OCI-LY1 (cell line): ENCODE measurements at regions not wholly inside any gene's neighbourhood (a gene's known extent, or its start where the extent isn't known, plus 50 kb on each side); places are given as distances from the start of the nearest gene placed in this dataset.

Experiments used
- EZH2 ChIP-seq: fragments of 200-600 bp; sonication (generic), shearing (Covaris generic); IDR thresholded peaks from 2 replicates; pipeline ENCODE4 v1.8.0; 2017; ENCODE audit warnings: borderline replicate concordance, mixed run types, mild to moderate bottlenecking, antibody characterized with exemption, low read length, moderate library complexity, mixed read lengths
- TF ChIP-seq, protein P1 (sequence below): fragments of 200-600 bp; sonication (generic), shearing (Covaris generic); IDR thresholded peaks from 2 replicates; pipeline ENCODE4 v1.5.1; 2017; ENCODE audit warnings: mild to moderate bottlenecking, antibody characterized with exemption, low read length, moderate library complexity, mixed read lengths

DNA sequence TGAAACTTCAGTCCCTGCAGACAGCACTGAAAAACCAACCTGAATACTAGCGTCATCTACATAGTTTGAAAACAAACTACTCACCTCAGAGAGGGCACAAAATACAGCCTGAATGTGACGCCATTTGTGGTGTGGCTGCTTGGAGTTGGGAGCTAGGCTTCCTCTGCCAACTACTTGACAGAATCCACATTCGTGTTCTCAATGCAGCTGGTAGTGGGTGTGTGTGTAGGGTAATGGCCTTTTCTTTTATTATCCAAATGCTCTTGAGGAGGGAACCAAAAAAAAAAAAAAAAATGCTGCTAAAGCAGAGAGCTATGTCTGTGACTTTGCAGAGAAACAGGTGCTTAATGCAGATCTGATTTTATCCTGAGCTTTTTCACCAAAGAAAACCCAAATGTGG is 207.8 kb downstream of the OTOR start:
- TF ChIP-seq, protein P1, sequence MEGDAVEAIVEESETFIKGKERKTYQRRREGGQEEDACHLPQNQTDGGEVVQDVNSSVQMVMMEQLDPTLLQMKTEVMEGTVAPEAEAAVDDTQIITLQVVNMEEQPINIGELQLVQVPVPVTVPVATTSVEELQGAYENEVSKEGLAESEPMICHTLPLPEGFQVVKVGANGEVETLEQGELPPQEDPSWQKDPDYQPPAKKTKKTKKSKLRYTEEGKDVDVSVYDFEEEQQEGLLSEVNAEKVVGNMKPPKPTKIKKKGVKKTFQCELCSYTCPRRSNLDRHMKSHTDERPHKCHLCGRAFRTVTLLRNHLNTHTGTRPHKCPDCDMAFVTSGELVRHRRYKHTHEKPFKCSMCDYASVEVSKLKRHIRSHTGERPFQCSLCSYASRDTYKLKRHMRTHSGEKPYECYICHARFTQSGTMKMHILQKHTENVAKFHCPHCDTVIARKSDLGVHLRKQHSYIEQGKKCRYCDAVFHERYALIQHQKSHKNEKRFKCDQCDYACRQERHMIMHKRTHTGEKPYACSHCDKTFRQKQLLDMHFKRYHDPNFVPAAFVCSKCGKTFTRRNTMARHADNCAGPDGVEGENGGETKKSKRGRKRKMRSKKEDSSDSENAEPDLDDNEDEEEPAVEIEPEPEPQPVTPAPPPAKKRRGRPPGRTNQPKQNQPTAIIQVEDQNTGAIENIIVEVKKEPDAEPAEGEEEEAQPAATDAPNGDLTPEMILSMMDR = no peak
- TF ChIP-seq EZH2 = no peak
